HG03280 (cell line): ENCODE measurements at regions not wholly inside any gene's neighbourhood (a gene's known extent, or its start where the extent isn't known, plus 50 kb on each side); places are given as distances from the start of the nearest gene placed in this dataset.
A peak's percentile ranks its signal among the peaks of the same experiment; 100 is the strongest.

Source experiments
- ATAC-seq: cut with Tn5 transposase; IDR thresholded peaks from one replicate; pipeline ENCODE4 v1.9.1; 2021; ENCODE audit warnings: mild to moderate bottlenecking, moderate library complexity; ENCODE audit not compliant: unreplicated experiment

- no peak for ATAC-seq
These were observed 108.4 kb downstream of the TMCO5A start for GRCh38 chr15:38042707-38043445.

DNA sequence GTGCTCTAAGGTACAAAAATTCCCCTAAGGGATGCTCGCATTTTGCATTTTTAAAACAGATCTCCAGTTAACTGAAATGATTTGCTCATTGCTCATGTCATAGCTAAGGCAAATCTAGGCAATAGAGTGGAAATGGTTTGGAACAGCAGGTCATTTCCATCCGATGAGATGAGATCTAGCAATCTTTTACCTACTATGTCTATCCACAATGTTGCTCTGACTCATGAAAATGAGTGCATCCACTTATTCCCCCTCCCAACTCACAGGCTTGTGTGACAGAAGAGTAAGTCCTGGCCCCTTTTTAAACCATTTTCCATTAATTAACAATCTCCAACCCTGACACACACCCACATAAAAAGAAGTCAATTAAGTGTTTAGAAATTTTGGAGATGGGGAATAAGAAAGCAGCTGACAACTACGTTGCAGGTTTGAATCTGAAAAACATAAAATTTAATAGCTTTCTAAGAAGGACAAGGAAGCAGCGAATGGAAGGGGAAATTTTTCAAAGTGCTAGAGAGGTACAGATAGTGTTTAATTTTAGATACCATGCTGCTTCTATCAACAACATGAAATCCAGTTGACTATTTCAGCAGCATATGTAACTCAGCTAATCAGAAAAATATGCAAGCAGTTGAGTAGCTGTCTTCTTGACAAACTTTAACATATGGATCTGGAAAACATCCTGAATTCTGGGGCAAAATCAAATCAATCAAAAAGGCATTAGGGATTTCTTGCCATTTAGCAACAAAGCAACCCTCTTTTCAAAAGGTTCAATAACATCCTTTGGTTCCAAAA is 112.0 kb downstream of the TMCO5A start:
- ATAC-seq = no peak

DNA sequence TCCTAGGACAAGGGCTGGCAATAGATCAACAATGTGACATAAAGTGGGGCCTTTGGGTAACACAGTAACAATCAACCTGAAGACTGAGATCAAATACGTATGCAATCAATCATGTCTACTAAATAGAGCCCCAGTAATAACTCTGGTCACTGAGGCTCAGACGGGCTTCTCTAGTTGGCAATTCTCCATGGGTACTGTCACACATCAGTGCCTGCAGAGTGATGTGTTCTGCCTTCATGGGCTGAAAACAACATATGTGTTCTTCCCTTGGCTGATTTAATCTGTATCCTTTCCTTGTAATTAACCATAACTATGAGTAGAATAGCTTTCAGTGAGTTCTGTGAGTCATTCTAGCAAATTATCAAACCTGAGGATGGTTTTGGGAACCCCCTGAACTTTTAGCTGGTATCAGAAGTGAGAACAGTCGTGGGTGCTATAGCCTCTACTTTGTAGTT is 113.6 kb downstream of the TMCO5A start:
- no peak for ATAC-seq

DNA sequence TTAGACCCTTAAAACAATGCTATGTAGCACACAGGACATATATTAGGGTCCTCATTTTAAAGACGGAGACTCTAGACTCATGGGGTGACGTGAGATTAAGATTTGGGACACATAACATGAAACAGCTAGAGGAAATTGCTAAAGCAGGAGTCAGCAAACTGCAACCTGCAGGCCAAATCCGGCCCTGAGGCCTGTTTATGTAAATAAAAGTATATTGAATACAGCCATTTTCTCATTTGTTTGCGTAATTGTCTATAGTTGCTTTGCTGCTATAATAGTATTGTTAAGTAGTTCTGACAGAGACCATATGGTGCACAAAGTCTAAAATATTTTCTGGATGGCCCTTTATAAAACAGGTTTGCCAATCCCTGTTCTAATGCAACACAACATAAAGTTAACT is 115.5 kb downstream of the TMCO5A start:
- ATAC-seq = no peak

DNA sequence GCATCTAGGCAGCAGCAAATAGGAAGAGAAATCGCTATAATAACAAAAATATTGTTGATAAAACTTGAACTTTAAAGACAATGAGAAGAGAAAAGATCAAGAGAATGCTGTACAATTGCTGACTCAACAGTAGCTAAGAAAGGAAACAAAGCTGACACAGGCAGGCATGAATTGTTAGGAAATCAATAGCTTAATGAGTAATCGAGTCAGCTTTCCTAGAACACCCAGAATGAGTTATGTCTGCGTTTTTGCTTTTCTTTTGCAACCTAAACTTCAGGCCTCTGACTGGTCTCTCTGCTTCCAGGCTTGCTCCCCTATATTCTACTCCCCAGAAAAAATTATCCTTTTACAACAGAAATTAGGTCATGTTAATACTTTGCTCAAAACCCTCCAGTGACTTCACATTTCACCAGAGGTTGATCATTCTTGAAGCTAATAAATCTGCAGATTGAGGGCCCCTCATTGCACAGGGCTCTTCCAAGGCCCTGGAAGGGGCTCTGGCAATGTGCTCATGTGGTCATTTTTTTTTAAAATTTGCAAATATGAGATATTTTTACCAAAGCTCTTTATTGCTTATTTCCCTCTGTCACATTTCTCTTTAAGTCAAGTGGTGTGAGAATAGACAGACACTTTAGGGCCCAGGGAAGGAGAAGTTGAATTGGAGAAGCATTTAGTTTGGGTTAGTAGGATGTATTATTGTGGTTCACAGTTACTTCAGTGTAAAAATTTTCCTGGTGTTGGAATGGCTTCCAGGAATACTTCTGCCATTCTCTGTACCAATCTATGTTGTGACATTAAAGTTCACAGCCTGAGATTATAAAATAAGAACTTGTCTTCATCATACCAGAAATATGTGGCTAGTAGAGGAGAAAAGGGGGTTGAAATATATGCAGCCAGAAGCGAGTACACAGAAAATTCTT is 116.3 kb downstream of the TMCO5A start:
- ATAC-seq = no peak

GRCh38 chr15:38053205-38053604 is 118.8 kb downstream of the TMCO5A start:
- ATAC-seq = no peak

DNA sequence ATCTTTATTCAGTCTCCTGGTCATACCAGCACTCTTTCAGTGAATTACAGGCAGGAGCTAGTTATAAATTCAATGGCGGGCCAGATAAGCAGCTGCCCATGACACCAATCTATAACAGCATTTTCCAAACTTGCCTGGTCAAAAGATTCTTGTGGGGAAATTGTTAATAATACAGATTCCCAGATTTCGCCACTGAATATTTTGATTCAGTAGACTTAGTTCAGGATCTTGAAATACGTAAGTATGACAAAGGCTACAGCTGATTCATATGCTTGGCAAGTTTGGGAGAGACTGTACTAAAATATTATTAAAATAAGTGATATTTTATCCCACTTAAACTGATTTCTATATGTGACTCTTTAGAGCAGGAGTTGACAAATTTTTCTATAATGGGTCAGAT is 119.3 kb downstream of the TMCO5A start:
- no peak for ATAC-seq

DNA sequence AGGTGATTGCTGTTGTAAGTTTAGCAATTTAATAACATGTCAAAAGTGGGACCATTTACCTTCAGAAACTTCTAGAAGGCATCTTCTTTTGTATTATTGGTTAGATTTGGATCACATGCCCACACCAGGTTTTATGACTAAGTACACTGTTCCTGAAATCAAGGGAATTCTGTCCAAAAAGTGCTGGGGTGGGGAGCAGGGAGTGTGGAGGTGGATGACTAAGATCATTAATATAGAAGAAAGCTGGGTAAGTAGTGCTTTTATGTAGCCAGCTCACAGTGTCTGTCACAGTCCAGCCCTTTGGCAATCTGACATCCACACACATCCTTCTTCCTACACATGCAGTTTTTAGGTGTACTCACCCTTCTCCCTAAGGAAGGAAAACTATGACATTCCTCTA is 120.0 kb downstream of the TMCO5A start:
- no peak for ATAC-seq

DNA sequence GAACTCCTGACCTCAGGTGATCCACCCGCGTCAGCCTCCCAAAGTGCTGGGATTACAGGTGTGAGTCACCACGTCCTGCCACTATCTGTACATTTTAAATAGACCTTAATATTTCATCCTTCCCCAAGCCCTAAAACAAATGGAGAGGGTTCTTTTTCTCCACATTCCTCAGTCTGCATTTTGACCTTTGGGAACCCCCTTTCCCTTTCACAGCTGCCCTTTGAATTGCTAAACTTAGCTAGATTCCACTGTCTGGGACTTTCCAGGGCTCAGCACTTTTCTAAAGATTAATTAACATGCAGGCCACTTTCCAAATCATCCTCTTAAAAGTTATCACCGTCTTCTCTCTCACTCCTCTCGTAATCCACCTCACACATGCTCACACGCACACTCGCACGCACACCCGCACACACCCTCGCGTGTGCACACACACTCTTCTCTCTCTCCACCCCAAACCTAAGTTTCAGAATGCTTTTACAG is 124.2 kb downstream of the TMCO5A start:
- ATAC-seq = no peak

GRCh38 chr15:38059665-38060064 is 125.2 kb downstream of the TMCO5A start:
- no peak for ATAC-seq

DNA sequence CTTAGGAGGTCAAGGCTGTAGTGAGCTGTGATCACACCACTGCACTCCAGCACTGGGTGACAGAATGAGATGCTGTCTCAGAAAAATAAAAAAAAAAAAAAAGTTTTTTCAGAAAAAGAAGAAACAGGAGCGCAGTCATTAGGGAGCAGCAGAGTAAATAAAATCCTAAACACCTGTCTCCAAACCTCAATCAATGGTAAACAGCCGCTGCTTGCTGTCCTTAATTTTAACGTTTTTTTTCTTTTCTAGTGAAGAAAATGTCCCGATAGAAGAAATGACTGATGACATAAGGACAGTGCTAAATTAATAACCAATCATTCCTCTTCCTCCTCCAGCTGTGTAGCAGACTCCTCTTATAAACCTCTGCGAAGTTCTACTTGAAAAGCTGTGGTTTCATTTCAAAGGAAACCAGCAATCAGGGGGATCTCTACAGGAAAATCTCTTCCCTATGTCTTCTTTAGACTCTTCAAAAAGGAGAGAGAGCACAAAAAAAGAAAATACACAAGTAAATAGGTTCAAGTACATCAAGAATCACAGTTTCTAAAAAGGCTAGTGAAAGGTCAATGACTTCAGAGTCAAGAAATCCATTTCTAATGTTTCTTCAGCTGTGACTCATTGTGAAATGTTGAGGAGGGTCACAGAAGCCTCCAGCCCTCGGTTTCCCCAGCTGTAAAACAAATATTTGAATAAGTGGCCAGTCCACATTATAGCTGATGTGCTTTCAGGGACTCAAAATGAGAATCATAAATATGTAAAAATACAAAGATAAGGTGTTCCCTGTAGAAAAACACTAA is 127.6 kb downstream of the TMCO5A start:
- no peak for ATAC-seq

DNA sequence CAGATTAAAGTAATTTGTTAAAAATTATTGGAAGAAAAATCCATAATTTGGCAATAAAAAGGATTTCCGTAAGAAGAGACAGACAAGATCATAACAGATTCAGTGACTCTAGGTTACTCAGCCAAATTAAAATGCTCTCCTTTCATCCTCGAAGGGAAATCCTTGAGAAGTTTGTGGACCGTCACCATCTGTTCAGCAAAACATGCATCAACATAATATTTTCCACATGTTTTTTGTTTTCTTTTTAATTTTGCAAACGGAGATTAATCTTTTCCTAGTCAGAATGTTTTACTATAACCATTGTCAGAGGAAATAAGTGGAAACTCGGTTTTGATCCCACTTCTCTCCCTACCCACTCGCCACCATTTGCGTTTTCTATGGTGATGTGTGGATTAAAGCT is 128.3 kb downstream of the TMCO5A start:
- ATAC-seq = no peak

- ATAC-seq = no peak
These were observed 131.4 kb downstream of the TMCO5A start for GRCh38 chr15:38065721-38066345.

DNA sequence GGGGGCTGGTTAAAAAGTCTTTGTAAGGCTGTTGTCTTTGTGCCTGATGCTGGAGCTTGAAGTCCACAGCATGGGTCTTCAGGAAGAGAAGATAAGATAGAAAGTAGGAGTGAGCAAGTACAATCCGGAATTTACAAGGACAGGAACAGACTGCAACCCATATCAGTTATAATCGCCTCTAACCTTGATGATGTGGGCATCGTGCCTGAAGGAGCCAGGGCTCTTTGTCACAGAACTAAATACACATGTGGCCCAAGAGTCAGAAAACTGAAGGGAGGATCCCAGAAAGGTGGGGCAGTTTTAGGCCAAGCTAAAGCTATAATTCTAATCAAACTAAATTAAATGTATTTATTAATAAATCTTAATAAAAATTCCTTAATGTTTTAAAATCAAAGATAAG is 132.2 kb downstream of the TMCO5A start:
- no peak for ATAC-seq

DNA sequence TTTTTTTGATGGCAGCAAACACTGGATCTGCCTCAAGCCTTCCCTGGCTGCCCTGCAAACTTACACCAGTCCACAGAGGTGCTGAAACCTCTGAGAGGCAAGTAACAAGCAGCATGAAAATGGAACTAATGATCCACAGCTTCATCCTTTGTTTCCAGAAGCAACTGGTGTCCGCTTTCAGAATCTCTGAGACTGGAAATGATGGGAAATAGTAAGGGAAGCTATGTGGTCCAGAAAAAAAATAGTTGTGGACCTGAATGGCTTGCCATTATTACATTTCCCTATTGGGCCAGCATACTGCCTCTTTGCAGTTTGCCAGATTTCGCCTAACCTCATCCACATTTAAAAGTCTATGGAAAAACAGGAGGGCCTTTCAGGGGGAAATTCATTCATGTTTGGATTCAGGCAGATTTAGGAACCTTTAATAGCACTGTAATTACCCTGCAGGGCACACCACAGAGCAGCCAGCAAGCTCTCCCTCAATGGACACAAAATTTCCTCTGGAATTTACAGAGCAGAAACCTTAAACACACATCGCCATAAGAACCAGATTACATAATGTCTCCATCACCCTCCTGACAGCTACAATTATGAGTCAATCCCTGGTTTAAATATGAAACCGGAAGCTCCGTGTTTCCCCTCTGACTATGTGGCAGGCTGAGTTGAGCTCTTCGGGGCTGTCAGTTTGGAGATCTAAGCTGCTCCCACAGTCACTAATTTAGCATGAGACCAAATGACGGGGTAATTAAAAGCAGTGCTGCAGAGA is 134.4 kb downstream of the TMCO5A start:
- peak; percentile 66 for ATAC-seq

DNA sequence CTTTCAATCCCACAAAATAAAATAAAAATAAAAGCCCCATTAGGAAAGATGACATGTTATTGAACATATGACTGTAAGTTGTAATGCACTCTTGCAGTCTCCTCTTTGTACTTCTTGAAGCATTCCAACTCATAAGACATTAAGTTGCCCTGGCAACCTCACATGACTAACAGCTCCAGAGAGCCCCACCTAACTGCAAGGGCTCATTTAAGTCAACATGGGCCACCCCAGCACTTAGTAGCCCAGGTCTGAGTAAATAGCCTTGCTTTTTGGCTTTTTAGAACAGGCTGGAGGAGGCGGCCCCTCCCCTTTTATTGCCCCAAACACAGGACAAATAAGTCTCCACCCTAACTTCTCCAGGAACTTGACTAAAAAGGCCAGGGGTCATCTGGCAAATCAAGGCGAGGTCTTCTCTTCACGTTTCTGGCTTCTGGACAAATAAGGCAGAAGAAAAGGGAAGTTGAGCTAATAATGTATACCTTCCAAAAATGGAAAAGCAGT is 135.1 kb downstream of the TMCO5A start:
- no peak for ATAC-seq

- ATAC-seq = no peak
These were observed 136.3 kb downstream of the TMCO5A start for GRCh38 chr15:38070778-38071177.

- ATAC-seq = no peak
These were observed 137.0 kb downstream of the TMCO5A start for GRCh38 chr15:38071211-38071972.
